ENCODE measurements at regions not wholly inside any gene's neighbourhood (a gene's known extent, or its start where the extent isn't known, plus 50 kb on each side); places are given as distances from the start of the nearest gene placed in this dataset.

- TF ChIP-seq POLR2A (IDR thresholded peaks at IDR 0.05; ENCODE audit: extremely low read depth, insufficient read length) (no peak), CTCF (IDR thresholded peaks at IDR 0.05; ENCODE audit: low read depth, low read length) (no peak)
Observed at GRCh38 chr9:108569624-108570023, 286.2 kb downstream of the ACTL7B start.
